ENCODE measurements at regions not wholly inside any gene's neighbourhood (a gene's known extent, or its start where the extent isn't known, plus 50 kb on each side); places are given as distances from the start of the nearest gene placed in this dataset.

DNA sequence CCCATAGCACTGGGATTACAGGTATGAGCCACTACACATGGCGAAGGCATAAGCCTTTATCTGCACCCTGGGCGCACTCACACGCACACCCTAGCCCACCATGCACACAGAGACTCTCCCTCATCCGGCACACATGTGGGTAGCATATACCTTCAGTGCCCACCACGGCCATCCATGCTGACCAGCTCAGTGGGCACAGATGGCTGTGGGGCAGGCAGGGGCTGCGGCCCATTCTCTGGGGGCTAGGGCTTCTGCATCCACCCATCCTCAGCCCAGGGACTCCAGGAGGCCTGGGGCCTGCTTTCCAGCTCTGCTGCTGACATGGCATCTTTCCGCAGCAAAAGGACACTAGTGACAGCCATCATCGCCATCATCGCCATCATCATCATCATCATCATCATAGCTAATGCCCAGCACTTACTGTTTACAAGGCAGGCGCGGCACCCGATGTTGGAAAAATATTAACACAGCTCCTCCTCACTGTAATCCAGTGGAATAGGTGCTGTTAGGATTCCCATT, 111.2 kb downstream of the NCOR2 start:
- no peak for DNase-seq

DNA sequence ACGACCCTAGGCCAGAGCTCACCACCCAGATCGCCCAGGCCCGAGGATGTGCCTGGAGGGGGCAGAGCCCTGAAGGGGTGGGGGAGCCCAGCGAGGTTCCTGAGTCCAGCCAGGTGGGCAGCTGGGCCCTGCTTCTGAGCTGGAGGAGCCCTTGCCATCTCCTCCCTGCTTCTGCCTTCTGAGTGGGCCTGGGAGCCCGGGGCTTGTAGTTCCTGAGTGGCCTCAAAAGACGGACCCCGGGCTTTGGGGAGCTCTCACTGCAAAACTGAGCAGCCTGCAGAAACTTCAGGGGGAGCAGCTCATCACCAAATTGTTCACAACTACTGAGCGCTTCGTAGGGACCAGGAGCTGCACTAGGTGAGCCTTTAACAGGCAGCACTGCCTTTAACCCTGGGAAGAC, 112.1 kb downstream of the NCOR2 start:
- no peak for DNase-seq

DNA sequence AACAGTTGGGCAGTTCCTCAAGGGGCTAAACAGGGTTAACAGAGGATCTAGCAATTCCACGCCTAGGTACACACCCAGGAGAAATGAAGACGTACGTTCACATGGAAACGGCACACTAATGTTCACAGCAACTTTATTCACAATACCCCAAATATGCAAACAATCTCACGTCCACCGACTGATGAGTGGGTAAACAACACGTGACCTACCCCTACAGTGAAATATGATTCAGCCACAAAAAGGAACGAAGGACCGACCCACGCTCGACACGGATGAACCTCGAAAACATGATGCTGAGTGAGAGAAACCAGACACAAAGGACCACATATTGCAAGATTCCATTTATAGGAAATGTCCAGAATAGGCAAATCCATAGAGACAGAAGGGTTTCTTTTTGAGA, 112.7 kb downstream of the NCOR2 start:
- DNase-seq: no peak

DNA sequence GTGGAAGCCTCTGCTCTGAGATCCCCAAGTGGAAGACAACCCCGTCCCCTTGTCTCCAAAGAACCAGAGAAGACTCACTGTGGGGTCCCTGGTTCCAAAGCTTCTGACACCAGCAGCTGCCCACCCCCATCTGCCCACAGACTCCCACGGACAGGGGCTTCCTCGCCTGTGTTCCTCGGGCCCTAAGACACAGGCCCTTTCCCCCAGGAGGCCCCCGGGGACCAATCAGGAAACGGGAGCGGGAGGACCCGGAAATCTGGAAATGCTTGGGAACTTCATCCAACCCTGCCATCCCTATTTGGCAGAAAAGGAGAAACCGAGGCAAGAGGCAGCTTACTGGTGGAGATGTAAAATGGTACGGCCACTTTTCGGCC, 113.1 kb downstream of the NCOR2 start:
- DNase-seq: no peak

DNA sequence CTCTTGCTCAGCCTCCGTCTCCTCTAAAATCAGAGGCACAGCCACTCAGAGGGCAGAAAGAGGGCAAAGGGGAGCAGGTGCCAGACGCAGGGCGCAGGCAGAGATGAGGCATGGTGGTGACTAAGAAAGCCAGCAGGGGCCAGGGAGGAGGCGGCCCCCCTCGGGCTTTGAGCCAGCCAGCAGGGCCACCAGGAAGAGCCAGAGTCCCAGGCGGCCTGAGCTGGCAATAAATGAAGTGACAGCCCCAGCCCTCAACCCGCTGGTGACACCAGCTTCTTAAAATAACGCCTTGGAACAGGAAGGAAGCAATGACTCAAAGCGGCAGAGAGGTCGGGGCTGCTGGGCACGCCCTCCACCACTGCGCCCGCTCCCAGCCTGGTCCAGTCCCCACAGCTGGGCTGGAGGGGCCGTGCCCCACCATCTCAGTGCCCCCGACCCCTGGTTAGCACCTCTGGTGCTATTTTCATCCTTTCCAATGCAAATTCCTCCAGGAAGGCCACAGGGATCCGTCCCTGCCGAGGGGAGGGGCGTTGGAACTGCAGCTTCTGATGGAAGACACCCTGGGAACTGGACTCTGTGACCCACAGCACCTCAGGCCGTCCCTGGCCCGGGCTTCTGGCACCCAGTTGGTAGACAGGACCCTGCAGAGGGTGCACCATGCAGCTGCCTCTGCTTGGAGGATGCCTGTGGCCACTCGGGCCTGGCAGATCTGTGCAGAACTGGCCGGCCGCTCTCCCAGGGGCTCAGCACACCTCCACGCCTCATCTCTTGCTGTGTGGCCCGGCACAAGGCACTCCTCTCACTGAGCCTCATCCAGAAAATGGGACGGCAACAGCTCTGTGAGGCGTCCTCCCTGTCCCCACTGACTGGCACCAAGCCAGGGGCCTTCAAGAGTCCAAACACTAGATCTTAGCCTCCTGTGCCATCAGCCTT, 113.7 kb downstream of the NCOR2 start:
- peak; percentile 82 for DNase-seq

DNA sequence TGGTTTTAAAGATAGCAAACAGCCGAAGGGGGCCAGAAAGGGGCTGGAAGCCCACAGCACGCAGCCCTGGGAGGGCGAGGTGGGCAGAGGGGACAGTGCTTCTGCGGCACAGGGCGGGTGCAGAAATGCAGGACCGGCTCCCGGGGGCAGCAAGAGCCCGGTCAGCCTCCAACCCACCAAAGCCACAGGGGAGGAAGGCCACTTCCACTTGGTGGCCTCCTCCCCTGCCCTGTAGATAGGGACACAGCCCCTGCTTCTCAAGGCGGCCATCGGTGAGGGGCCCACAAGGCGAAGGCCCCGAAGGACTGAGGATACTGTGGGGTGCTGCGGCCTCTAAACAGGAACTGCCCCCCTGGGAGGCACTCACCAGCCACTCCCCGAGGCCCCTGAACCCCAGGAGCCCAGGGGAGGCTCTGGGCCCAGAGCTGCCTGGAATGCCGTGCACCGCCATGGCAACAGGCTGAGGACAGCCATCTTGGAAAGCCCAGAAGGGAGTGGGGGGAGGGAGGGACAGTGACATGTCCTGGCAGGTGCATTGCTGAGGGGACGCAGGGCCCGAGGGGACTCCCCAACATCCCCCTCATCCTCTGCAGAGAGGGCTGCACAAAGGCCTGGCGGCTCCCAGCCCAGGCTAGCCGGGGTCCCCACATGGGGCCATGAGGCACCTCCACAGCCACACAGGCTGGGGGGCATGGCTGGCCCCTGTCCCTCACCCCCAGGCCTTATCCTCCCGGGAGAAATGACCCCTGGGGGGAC, 114.7 kb downstream of the NCOR2 start:
- DNase-seq: no peak

DNA sequence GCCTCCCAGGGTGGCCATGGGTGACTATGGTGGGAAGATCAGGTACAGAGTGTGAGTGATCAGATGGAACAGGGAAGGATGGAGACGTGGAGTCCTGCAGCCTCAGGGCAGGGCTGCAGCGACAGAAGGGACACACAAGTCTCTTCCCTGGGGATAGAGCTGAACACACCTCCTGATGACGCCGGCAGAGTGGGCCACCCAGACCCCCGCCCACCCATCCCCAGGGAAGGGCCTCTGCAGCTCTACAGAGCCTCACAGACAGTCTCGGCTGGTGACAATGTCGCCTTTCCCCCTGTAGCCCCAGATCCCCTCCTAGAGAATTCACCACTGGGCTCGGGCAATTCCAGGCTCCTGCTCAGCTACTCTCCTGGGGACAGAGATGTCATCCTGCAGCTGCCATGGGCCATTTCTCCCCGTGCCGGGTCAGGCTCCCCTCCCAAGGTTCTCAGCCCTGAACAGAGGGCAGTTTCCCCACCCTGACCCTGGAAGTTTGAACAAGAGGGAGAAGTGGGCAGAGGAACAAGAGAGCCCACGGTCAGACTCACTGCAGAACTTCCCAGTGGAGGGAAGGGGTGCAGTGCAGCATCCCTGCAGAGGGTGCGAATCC, 115.7 kb downstream of the NCOR2 start:
- DNase-seq: no peak

DNA sequence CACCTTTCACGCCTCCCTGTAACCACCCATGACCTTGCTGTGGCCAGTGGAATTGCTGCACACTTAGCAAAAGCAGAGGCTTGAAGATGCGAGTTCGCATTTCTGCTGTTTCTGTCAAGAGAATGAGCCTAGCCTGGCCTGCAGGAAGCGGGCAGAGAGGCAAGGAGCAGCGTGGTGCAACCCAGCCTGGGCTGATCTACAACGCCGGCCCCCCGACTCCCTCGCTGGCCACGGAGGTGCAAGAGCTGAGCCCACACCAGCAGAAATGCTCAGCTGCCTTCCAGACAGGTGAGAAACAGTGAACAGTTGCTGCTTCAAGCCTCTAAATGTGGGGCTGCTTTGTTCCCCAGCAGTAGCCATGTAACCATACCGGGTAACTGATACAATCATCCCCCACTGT, 116.4 kb downstream of the NCOR2 start:
- no peak for DNase-seq

DNA sequence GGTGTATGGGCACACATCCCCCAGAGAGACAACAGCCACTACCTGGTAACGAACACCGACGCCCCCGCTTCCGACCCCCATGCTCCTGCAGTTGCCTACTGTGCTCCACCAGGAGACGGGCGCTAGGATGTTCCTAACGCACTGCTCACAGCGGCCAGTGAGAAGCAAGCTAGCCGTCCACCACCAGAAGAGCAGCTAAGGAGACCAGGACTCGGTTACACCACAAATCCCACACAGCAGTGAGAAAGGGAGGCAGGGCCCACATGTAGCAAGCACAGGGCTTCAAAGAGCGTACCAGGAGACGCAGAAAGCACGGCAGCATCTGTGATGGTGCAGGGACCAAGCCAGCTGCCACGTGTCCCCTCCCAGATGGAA, 117.0 kb downstream of the NCOR2 start:
- no peak for DNase-seq

DNA sequence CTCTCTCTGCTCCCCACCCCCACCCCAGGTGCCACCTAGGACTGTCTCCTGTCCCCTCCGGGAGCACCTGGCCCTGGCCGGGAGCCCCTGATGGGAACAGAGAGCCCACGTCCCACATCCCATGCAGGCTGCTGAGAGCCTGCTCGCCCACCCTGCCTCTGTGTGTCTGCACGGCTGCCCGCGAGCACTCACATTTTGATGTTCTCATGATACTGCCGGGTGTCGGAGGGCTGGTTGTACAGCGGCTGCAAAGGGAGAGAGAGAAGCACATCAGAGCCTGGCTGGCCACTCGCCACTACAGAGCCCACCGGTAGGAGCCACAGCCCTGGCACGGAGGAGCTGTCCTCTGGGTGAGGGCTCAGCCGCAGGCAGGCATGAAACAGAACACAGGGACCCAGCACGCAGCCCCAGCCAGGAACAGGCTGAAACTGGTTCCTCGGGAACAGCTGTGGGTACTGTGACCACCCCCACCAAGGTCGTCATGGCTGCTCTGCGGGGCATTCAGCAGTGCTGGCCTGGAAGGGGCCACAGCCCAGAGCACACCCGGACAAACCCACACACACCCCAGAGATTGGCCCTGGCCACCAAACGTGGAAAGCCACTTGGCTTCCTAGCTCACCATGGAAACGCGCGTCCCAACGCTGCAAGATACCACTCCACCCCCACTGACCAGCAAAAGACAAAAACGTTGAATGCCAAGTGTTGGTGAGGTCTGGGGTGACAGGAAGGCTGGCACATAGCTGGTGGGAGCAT, 117.6 kb downstream of the NCOR2 start:
- no peak for DNase-seq

DNA sequence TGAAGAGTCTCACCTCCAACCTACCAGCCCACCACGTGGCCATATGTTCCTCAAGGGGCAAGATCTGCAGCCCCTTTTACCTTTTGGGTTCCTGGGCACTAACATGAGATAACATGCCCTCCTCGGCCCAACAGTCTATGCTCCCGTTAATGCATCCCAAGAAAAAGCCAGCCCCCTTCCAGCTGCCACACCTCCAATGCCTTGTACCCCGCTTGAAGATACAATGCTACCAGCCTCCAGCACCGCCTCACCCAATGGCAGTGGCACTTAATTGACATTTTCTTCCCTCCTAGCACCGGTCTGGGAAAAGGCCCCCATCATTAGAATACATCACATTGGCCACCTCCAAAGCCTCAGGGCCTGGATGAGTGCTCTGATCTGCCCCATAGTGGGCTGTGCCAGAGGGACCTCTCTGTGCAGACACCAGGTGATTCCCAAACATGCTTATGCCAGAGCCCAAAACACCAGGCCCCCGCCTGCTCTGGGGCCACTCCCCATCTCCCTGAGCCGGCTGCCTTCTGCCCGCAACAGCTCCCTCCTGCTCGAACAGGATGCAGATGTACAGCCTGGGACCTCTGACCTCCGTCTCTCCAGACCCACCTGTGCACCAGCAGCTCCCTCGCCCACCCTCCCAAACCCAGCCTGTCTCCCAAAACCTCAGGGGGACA, 118.3 kb downstream of the NCOR2 start:
- DNase-seq: no peak

DNA sequence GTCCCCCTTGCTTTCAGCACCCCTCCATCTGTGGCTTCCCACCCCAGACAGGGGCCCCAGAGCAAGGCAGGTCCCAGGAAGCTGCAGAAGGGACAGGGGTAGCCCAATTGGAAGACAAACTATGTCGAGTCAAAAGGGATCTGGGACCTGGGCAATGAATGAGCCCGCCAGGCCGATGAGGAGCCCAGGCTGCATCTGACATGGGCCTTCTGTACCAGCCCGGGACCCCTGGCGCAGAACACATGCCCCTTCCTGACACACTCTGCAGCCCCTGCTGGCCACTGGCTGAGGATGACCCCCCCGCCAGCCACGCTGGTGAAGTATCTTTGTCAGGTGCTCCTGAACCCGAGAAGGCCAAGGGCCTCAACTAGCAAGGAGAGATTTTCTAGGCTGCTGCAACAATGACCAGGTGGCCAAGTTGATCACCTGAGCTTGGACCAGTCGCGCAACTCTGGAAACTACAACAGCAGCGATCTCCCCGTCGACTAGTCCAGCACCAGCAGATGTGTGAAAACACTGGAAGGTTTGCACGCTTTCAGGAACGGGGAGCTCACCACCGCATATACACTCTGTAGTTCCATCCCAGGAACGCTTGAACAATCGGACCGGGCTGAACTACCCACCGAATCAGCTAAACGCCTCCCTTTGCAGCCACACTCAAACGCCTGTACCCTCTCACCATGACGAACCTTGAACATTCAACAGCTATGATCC, 119.0 kb downstream of the NCOR2 start:
- no peak for DNase-seq

DNA sequence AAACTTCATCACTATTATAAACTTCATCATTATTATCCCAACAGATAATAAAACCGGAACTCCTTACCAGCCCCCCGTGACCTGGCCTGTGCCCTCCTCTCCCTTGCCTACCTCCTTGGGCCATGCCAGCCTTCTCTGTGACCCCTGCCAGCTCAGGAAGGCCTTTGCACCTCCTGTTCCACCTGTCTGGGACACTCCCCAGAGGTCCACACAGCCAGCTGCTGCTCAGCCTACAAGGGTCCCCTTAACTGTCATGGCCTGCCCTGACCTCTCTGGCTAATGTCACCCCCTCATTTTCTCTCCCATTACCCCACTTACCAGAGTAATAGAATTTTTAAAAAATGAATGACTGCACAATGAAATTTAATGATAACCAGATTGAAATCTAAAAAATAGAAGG, 121.0 kb downstream of the NCOR2 start:
- DNase-seq: no peak

DNA sequence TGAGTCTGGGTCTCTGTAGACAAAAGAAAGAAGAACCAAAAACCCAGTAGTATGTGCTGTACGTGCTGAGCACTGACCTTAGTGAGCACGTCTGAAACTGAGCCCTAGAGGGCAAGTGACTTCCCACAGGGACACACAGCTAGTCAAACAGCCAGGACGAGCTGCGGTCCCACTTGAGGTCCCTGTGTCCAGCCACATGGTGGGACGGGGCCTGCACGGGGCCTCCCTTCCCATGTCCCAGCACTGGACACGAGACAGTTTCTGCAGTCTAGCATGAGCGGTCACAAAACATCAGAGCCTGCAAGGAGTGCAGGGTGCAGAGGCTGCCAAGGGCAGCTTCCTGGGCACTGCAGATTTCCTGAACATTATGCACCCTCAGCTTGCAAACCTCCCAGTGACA, 121.6 kb downstream of the NCOR2 start:
- no peak for DNase-seq

DNA sequence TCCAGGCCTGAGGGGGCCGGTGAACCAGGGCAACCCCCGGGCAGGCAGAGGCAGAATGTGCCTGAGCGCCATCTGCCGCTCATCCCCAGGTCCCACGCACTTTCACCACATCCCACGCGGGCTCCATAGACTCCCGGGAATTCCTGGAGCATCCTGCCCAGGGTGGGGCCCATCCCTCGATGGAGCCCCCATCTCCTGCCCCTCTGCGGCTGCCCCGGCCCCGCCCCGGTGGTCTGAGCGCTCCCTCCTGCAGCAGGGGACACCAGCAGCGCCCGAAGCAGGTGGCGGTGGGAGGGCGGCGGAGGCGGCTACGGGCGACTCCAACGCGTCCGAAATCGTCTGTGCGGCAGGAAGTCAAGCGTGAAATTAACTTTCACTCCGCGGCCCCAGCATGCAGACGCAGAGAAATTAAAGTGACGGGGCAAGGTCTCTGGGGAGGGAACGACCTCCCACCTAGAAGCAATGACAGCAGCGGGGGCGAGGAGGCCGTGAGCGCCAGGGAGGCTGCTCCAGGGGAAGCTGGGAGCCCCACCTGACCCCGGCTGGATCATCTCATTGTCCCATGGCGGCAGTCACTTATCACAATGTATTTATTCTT, 122.2 kb downstream of the NCOR2 start:
- DNase-seq: no peak

DNA sequence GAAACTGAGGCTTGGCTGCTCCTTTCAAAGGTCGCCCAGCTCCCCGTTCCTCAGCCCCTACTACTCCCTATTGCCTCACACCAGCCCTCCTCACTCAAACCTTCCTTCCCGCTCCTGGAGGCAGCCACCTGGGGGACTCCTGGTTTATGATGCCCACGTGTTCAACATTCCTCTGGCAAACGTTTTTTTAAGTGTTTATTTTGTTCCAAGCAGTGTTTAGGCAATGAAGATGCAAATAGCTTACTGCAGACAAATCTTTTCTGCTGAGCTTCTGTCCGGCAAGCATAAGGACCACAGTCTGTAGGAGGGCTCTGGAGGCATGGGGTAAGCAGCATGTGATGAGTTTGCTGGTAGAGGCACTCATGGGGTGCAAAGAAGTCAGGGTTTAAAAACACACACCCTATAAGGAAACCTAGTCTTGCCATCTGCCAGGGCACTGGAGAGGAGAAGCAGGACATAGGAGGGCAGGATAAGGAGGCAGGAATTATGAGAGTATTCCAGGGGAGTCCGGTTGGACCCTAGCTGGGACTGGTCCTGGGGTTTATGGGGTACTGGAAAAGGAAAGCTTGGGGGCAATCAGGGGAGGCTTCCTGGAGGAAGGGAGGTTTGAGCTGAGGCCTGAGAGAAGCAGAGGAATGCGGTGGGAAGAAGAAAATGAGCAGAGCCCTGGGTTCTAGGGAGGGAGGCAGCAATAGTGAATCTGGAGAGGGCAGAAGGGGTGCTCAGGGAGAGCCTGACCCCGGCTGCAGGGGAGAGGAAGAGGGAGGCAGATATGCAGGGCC, 123.3 kb downstream of the NCOR2 start:
- no peak for DNase-seq

DNA sequence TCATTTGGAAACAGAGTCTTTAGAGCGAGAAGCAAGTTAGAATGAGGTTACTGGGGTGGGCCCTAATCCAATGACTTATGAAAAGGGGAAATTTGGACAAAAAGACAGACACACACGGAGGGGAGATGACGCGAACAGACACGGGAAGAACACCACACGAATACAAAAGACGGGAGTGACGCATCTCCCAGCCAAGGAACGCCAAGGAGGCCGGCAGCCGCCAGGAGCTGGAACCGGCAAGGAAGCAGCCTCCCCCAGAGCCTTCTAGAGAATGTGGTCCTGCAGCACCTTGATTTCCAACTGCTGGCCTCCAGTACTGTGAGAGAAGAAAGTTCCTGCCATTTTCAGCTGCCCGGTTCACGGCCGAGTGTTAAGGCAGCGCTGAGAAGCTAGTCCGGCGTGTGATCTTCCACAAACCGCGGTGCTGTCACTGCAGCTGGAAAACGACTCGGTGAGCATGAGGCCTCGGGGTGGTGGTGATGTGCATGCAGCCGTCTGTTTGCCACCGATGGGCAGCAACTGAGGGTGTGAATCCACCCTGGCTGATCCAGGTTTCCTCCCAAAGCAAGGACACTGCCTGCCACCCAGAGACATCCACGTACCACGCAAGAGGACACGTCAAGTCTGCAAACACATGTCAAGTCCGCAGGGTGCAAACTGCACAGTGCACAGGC, 124.5 kb downstream of the NCOR2 start:
- no peak for DNase-seq

DNA sequence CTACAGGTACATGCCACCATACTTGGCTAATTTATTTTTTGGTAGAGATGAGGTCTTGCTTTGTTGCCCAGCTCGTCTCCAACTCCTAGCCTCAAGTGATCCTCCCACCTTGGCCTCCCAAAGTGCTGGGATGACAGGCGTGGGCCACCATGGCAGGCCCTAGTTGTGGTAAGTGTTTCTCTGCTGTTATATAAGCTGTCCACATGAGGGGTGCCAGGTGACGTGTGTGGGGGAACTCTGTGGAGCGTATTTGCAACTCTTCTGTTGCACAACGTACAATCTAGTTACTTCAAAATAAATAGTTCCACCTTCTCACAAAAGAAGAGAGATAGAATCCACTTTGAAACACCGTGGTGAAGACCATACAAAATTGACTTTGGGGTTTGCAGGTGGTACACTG, 125.1 kb downstream of the NCOR2 start:
- no peak for DNase-seq

DNA sequence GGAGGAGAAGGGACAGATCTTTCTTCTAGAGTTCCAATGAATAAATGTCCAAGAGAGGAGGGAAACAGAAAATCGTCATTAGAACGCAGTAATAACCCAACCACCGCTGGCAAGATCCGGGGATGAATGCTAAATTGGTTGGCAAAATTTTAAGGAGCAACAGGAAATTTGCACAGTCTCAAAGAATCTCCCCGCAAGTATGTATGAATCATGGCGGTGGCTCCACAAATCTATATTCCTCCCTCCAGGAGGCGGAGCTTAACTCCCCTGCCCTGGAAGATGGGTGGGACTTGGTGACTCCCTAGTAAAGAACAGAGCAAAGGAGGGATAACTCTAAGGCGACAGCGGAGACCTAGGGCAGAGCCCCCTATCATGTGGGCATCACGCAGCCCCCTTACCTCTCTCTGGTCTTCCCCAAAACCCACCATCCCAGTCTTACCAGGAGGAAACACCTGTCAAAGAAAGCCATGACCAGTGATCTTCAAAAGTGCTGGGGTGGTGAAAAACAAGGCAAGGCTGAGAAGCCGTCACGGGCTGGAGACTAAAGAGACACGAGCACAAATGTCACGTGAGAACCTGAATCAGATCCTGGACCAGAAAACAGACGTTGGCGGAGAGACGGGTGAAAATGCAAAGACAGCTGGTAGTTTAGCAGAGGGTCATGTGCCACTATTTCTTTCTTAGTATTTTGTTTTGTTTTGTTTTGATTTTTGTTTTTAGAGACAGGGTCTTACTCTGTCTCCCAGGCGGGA, 125.8 kb downstream of the NCOR2 start:
- no peak for DNase-seq

Measured in activated CD4-positive, alpha-beta T cell treated with anti-CD3 and anti-CD28 coated beads, Interleukin-2, amount 50 U/mL, for 1 hour (primary cell).